WTC11 (cell line): ENCODE measurements at regions not wholly inside any gene's neighbourhood (a gene's known extent, or its start where the extent isn't known, plus 50 kb on each side); places are given as distances from the start of the nearest gene placed in this dataset.

Experiments used
- ATF1 ChIP-seq: sonication (generic); formaldehyde crosslinking; IDR thresholded peaks from 2 replicates; pipeline ENCODE4 v1.8.1; 2023; ENCODE audit warnings: mild to moderate bottlenecking, moderate library complexity, missing genetic modification reagents
- FOXJ3 ChIP-seq: sonication (generic); formaldehyde crosslinking; IDR thresholded peaks from 2 replicates; pipeline ENCODE4 v1.9.0; 2021; ENCODE audit warnings: missing genetic modification reagents, mild to moderate bottlenecking, borderline replicate concordance
- SMAD4 ChIP-seq: sonication (generic); formaldehyde crosslinking; IDR thresholded peaks from 2 replicates; pipeline ENCODE4 v1.8.0; 2022; ENCODE audit warnings: mild to moderate bottlenecking, missing genetic modification reagents
- ZBTB21 ChIP-seq: sonication (generic); formaldehyde crosslinking; IDR thresholded peaks from 2 replicates; pipeline ENCODE4 v1.8.1; 2023; ENCODE audit warnings: mild to moderate bottlenecking, missing genetic modification reagents, borderline replicate concordance
- TF ChIP-seq, protein P1 (sequence below): fragments of 200-600 bp; IDR thresholded peaks from 2 replicates; pipeline ENCODE4 v1.8.0; 2022; ENCODE audit warnings: antibody characterized with exemption
- TF ChIP-seq, protein P2 (sequence below): sonication (generic); formaldehyde crosslinking; conservative IDR thresholded peaks from 2 replicates; pipeline ENCODE4 v1.8.1; 2023; ENCODE audit warnings: mild to moderate bottlenecking, low read depth, missing genetic modification reagents, moderate library complexity

DNA sequence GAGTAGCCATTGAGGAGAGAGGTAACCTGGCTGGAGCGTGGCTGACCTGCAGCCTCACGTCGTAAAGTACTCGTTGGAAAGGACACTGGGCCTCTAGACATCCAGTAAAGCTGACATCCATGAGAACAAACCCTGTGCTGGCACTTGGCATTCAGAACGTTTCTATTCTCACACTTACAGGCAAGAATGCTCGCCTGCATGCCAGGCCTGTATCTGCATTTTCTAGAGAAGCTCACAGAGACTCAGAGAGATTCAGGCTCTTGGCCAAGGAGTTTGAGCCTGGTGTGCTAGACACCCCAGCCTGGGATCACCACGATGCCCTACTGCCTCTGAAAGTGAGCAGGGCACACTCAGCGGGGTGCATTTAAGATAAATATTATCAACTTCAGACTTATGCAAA, 379.8 kb upstream of the CDH4 start:
- TF ChIP-seq, protein P1, sequence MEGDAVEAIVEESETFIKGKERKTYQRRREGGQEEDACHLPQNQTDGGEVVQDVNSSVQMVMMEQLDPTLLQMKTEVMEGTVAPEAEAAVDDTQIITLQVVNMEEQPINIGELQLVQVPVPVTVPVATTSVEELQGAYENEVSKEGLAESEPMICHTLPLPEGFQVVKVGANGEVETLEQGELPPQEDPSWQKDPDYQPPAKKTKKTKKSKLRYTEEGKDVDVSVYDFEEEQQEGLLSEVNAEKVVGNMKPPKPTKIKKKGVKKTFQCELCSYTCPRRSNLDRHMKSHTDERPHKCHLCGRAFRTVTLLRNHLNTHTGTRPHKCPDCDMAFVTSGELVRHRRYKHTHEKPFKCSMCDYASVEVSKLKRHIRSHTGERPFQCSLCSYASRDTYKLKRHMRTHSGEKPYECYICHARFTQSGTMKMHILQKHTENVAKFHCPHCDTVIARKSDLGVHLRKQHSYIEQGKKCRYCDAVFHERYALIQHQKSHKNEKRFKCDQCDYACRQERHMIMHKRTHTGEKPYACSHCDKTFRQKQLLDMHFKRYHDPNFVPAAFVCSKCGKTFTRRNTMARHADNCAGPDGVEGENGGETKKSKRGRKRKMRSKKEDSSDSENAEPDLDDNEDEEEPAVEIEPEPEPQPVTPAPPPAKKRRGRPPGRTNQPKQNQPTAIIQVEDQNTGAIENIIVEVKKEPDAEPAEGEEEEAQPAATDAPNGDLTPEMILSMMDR, result no peak
- TF ChIP-seq ATF1, result no peak
- TF ChIP-seq, protein P2, sequence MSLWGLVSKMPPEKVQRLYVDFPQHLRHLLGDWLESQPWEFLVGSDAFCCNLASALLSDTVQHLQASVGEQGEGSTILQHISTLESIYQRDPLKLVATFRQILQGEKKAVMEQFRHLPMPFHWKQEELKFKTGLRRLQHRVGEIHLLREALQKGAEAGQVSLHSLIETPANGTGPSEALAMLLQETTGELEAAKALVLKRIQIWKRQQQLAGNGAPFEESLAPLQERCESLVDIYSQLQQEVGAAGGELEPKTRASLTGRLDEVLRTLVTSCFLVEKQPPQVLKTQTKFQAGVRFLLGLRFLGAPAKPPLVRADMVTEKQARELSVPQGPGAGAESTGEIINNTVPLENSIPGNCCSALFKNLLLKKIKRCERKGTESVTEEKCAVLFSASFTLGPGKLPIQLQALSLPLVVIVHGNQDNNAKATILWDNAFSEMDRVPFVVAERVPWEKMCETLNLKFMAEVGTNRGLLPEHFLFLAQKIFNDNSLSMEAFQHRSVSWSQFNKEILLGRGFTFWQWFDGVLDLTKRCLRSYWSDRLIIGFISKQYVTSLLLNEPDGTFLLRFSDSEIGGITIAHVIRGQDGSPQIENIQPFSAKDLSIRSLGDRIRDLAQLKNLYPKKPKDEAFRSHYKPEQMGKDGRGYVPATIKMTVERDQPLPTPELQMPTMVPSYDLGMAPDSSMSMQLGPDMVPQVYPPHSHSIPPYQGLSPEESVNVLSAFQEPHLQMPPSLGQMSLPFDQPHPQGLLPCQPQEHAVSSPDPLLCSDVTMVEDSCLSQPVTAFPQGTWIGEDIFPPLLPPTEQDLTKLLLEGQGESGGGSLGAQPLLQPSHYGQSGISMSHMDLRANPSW (CRISPR knock-in tag), result no peak
- TF ChIP-seq ZBTB21 (CRISPR knock-in tag), result no peak
- TF ChIP-seq FOXJ3 (CRISPR knock-in tag), result no peak
- no peak for TF ChIP-seq SMAD4 (CRISPR knock-in tag)
